ENCODE measurements at regions not wholly inside any gene's neighbourhood (a gene's known extent, or its start where the extent isn't known, plus 50 kb on each side); places are given as distances from the start of the nearest gene placed in this dataset.

DNA sequence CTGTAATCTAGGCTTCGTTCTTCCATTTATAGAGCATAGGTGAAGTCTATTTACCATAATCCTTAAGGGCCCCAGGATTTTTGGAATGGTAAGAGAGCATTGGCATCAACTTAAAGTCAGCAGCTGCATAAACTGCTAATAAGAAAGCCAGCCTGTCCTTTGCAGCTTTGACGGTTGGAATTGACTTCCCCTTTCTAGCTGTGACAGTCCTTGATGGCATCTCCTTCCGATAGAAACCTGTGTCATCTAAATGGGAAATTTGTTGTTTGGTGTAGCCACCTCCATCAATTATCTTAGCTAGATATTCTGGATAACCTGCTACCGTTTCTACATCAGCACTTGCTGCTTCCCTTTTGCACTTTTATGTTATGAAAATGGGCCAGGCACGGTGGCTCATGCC, 58.0 kb upstream of the GLYATL1B start:
- no peak overlapping the region for H3K9ac ChIP-seq (ENCODE audit: low read depth, low read length)
- H3K4ac ChIP-seq (ENCODE audit: low read depth, low read length): no peak overlapping the region
- TF ChIP-seq NFE2L2 (IDR thresholded peaks at IDR 0.05; ENCODE audit: low read depth, low read length) (no peak), BHLHE40 (IDR thresholded peaks at IDR 0.05; ENCODE audit: low read depth, low read length) (no peak), MXI1 (IDR thresholded peaks at IDR 0.05; ENCODE audit: borderline replicate concordance, low read depth, low read length) (no peak), RCOR1 (IDR thresholded peaks at IDR 0.05; ENCODE audit: insufficient replicate concordance, low read length) (no peak), MAZ (IDR thresholded peaks at IDR 0.05; ENCODE audit: borderline replicate concordance, low read depth, low read length) (no peak), POLR2A (IDR thresholded peaks at IDR 0.05; ENCODE audit: low read depth, low read length) (no peak), CTCF (conservative IDR thresholded peaks at IDR 0.05; ENCODE audit: low read depth, low read length) (no peak), RAD21 (IDR thresholded peaks at IDR 0.05; ENCODE audit: low read length) (no peak), FOS (IDR thresholded peaks at IDR 0.05; ENCODE audit: low read depth, low read length) (no peak), CHD1 (IDR thresholded peaks at IDR 0.05; ENCODE audit: low read depth, low read length) (no peak), CEBPB (IDR thresholded peaks at IDR 0.05; ENCODE audit: low read depth, low read length) (no peak), RFX5 (IDR thresholded peaks at IDR 0.05; ENCODE audit: low read depth, low read length) (no peak), SMC3 (IDR thresholded peaks at IDR 0.05; ENCODE audit: low read depth, low read length) (no peak)
- TF ChIP-seq, protein P1, sequence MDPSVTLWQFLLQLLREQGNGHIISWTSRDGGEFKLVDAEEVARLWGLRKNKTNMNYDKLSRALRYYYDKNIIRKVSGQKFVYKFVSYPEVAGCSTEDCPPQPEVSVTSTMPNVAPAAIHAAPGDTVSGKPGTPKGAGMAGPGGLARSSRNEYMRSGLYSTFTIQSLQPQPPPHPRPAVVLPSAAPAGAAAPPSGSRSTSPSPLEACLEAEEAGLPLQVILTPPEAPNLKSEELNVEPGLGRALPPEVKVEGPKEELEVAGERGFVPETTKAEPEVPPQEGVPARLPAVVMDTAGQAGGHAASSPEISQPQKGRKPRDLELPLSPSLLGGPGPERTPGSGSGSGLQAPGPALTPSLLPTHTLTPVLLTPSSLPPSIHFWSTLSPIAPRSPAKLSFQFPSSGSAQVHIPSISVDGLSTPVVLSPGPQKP (IDR thresholded peaks at IDR 0.05; ENCODE audit: borderline replicate concordance, low read depth, low read length): no peak
- TF ChIP-seq, protein P2, sequence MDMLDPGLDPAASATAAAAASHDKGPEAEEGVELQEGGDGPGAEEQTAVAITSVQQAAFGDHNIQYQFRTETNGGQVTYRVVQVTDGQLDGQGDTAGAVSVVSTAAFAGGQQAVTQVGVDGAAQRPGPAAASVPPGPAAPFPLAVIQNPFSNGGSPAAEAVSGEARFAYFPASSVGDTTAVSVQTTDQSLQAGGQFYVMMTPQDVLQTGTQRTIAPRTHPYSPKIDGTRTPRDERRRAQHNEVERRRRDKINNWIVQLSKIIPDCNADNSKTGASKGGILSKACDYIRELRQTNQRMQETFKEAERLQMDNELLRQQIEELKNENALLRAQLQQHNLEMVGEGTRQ (IDR thresholded peaks at IDR 0.05; ENCODE audit: low read depth, low read length): no peak
- H3K14ac ChIP-seq (replicated peaks; ENCODE audit: low read depth, low read length): no peak overlapping the region
- no peak overlapping the region for H3K4me3 ChIP-seq (ENCODE audit: insufficient read depth, low read depth, low read length)
- no peak overlapping the region for H3K4me2 ChIP-seq (ENCODE audit: low read depth, low read length)
- H2BK15ac ChIP-seq (ENCODE audit: low read depth, low read length): no peak overlapping the region
- H2BK120ac ChIP-seq (ENCODE audit: low read depth, low read length): no peak overlapping the region
- H2AFZ ChIP-seq (replicated peaks; ENCODE audit: low read length, poor library complexity): no peak overlapping the region
- no peak overlapping the region for H3K18ac ChIP-seq (ENCODE audit: low read depth, low read length)
- no peaks in the 10 kb centered on the region for H3K9me3 ChIP-seq (ENCODE audit: control insufficient read depth, insufficient read depth, low read length)
- in situ Hi-C loops (cut with MboI; ENCODE audit: low sequenced_read_pairs) (no loop called here), dilution Hi-C loops (cut with HindIII; ENCODE audit: low sequenced_read_pairs, unreplicated experiment) (no loop called here), intact Hi-C loops (cut with micrococcal nuclease) (no loop called here)
- WGBS, 2 experiments (ENCODE audit: extremely low coverage in 2 of 2, insufficient read length in 1 of 2): 80% methylated on average over 1 of the region's 5 CpGs; no CpG with 5 or more reads in 1 of the 2 experiments
- H2BK5ac ChIP-seq (ENCODE audit: low read depth, low read length, poor library complexity, severe bottlenecking): no peak overlapping the region
- H3K56ac ChIP-seq (ENCODE audit: extremely low read depth, insufficient read depth, low read length): no peak overlapping the region
- no TSS peak for BruUV-seq (replicated peaks)
- CTCF ChIA-PET: no interaction called here
- H3K79me1 ChIP-seq (ENCODE audit: low read depth in 1 of 2, low read length in 2 of 2): no peaks in the 10 kb centered on the region
- no peaks in the 10 kb centered on the region for H3K9me1 ChIP-seq (ENCODE audit: insufficient read depth, low read length)
- no peak overlapping the region for H2BK20ac ChIP-seq (ENCODE audit: low read depth, low read length)
- H4K20me1 ChIP-seq (ENCODE audit: insufficient read depth, low read length): no peaks in the 10 kb centered on the region
- ATAC-seq (ENCODE audit: low read depth) (no peak), DNase-seq (no peak)
- H3K27me3 ChIP-seq (ENCODE audit: control insufficient read depth, insufficient read depth, low read length): no peaks in the 10 kb centered on the region
- POLR2A ChIA-PET (ENCODE audit: unreplicated experiment): no interaction called here
- no peak overlapping the region for H4K91ac ChIP-seq (ENCODE audit: insufficient read depth, low read depth, low read length)
- H3K36me3 ChIP-seq (ENCODE audit: control insufficient read depth, insufficient read depth, low read length): no peaks in the 10 kb centered on the region
- no peak overlapping the region for H3K27ac ChIP-seq (ENCODE audit: insufficient read depth, low read length)
- H4K8ac ChIP-seq (ENCODE audit: low read depth in 2 of 2, low read length in 2 of 2): no peak overlapping the region
- no peak overlapping the region for H3K23ac ChIP-seq (ENCODE audit: low read depth, low read length)
- no peaks in the 10 kb centered on the region for H3K4me1 ChIP-seq (ENCODE audit: control insufficient read depth, insufficient read depth, low read length)
- H4K5ac ChIP-seq (ENCODE audit: low read depth, low read length): no peak overlapping the region
- no peak overlapping the region for H2AK5ac ChIP-seq (ENCODE audit: low read depth, low read length)
- H2AK9ac ChIP-seq (replicated peaks; ENCODE audit: low read depth, low read length, poor library complexity): no peak overlapping the region
